SU-DHL-6 (cell line): ENCODE measurements at regions not wholly inside any gene's neighbourhood (a gene's known extent, or its start where the extent isn't known, plus 50 kb on each side); places are given as distances from the start of the nearest gene placed in this dataset.

Experiments used
- EZH2phosphoT487 ChIP-seq: fragments of 200-600 bp; sonication (generic), shearing (Covaris generic); conservative IDR thresholded peaks from 2 replicates; pipeline ENCODE4 v1.6.1; 2018; ENCODE audit warnings: mild to moderate bottlenecking, antibody characterized with exemption, low read length, moderate library complexity, mixed read lengths
- TF ChIP-seq, protein P1 (sequence below): fragments of 200-600 bp; sonication (generic); IDR thresholded peaks from one replicate; pipeline ENCODE4 v1.5.1; 2017; ENCODE audit warnings: antibody characterized with exemption, mild to moderate bottlenecking, low read length, moderate library complexity; ENCODE audit not compliant: insufficient read depth, poor library complexity, severe bottlenecking

DNA sequence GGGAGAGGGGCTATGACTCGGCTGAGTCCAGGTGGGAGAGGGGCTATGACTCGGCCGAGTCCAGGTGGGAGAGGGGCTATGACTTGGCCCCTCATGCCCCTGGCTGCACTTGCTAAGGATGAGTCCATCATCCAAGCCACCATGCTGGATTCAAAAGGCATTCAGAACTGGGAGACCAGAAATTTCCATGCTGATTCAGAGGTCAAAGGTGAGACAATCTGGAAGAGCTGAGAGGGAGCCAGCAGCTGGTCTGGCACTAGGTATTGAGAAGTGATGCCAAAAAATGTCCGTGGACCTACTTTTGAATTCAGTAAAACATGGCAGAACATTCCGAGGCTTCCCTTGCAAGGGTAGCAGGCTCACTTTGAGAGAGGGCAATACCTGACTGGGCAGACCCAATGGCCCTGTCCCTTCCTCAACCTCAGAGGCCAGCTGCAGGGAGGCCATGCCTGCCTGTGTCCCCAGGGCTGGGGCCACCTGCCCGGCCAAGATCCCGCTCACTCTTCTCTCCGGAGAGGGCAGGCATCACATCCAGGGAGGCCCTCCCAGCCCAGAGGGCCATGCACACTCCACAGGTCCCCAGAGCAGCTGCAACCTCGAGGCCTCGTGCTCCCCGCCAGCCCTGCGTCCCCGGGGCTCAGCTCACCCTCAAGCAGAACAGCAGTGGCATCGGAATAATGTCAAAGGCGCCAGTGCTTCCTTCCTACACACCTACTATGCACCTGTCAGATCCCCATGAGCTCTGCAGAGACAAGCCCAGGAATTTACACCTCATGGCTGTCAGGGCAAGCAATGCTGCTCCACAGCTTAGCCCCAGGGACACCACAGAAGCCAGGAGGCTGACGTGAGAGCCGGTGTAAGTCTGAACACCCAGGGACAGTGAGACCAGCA is 80.2 kb upstream of the GPC1 start:
- TF ChIP-seq EZH2phosphoT487 = no peak
- TF ChIP-seq, protein P1, sequence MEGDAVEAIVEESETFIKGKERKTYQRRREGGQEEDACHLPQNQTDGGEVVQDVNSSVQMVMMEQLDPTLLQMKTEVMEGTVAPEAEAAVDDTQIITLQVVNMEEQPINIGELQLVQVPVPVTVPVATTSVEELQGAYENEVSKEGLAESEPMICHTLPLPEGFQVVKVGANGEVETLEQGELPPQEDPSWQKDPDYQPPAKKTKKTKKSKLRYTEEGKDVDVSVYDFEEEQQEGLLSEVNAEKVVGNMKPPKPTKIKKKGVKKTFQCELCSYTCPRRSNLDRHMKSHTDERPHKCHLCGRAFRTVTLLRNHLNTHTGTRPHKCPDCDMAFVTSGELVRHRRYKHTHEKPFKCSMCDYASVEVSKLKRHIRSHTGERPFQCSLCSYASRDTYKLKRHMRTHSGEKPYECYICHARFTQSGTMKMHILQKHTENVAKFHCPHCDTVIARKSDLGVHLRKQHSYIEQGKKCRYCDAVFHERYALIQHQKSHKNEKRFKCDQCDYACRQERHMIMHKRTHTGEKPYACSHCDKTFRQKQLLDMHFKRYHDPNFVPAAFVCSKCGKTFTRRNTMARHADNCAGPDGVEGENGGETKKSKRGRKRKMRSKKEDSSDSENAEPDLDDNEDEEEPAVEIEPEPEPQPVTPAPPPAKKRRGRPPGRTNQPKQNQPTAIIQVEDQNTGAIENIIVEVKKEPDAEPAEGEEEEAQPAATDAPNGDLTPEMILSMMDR = no peak
